GM12873 (cell line): ENCODE measurements at regions not wholly inside any gene's neighbourhood (a gene's known extent, or its start where the extent isn't known, plus 50 kb on each side); places are given as distances from the start of the nearest gene placed in this dataset.

Source experiments
- CTCF ChIP-seq: IDR thresholded peaks from 2 replicates; pipeline ENCODE4 v1.5.1; 2012; ENCODE audit warnings: low read depth, mild to moderate bottlenecking, moderate library complexity, low read length, control low read depth; ENCODE audit not compliant: insufficient read depth; ENCODE audit errors: missing control alignments

GRCh38 chr2:236744281-236744705 is 174.7 kb downstream of the ACKR3 start:
- no peak for TF ChIP-seq CTCF

GRCh38 chr2:236744716-236745115 is 175.1 kb downstream of the ACKR3 start:
- TF ChIP-seq CTCF = no peak

- TF ChIP-seq CTCF = no peak
Measured at GRCh38 chr2:236745420-236746210, 176.0 kb downstream of the ACKR3 start.

DNA sequence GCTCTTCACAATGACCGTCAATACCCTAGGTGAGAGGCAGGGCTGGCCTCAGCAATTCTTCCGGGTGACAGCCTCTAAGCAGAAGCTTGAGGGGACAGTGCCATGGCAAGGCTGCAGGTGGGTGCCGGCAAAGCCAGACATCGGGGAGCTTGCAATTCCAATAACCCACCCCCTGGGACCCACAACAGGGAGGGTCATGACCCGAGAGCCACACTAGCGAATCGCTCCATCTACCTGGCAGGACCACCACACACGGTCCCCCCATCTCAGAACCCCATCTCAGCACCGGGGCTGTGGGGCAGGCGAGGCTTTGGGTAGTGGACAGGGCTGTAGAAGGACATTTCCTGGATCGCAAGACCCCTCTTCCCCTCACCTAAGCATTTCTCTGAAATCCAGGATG is 177.2 kb downstream of the ACKR3 start:
- TF ChIP-seq CTCF = no peak

DNA sequence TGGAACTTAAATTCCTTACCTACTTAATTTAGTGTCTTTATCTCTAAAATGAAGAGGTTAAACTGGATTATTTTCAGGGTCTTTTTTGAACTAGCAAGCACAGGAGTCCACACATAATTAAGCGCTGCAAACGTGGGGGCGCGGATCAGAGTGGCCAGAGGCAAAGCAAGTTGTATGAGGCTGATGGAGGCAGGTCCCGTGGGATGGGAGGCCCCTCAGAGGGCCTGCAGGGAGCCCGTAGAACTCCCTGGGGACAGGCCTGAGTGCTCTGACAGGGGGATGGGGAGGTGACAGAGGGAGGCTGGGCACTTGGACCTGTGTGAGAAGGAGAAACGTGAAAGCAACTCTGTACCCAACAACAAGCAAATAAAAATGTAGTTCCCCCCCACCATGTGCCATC is 177.8 kb downstream of the ACKR3 start:
- TF ChIP-seq CTCF = no peak

DNA sequence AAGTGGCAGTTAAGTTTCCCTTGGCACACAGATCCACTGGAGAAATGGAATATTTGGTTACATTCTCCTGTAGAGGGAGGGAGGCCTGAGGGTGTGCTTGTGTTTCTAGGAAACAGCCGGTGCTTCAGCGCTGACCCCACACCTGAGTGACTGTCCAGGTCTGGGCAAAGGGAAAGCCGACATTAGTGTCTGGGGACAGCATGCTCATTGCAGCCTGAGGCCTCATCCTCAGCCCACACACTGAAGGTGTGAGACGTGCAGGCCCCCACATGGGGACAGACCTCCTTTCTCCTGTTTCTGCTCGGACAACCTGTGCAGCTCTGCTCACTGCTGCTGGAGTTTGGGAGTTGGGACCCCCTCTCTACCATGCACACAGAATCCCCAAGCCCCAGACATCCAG is 178.3 kb downstream of the ACKR3 start:
- TF ChIP-seq CTCF = no peak

GRCh38 chr2:236748385-236748784 is 178.8 kb downstream of the ACKR3 start:
- no peak for TF ChIP-seq CTCF
